HEK293T (cell line): ENCODE measurements at regions not wholly inside any gene's neighbourhood (a gene's known extent, or its start where the extent isn't known, plus 50 kb on each side); places are given as distances from the start of the nearest gene placed in this dataset.

Source experiments
- ELF4 ChIP-seq: fragments of 450-650 bp; IDR thresholded peaks from 2 replicates; pipeline ENCODE4 v1.6.1; 2017; ENCODE audit warnings: antibody characterized with exemption
- FOXA1 ChIP-seq: fragments of 450-650 bp; IDR thresholded peaks from 2 replicates; pipeline ENCODE4 v1.6.1; 2016; ENCODE audit warnings: mild to moderate bottlenecking
- SP1 ChIP-seq: fragments of 450-650 bp; IDR thresholded peaks from 2 replicates; pipeline ENCODE4 v1.6.1; 2017
- SUZ12 ChIP-seq: fragments of 450-650 bp; IDR thresholded peaks from 2 replicates; pipeline ENCODE4 v1.6.1; 2016; ENCODE audit warnings: mild to moderate bottlenecking

DNA sequence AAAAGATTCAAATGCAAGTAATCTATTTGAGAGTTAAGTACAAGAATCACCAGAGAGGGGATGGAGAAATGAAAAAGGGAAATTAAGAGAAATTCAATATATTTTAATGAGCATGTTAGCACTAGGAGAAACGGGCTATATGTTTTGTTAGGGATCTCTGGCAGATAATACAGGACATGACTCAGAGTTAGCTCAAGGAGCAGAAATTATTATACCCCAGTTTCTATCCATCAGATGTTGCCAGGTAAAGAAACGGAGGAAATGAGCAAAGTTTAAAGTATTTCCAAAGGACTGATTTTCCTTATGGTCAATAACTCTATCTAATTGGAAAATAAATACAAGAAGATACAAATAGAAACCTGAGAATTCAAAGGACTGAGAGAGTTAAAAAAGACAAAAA, 867.6 kb downstream of the TRAM1L1 start:
- TF ChIP-seq FOXA1: no peak
- TF ChIP-seq SP1: no peak
- no peak for TF ChIP-seq ELF4
- no peak for TF ChIP-seq SUZ12
